Amniotic epithelial cell (primary cell): ENCODE measurements at regions not wholly inside any gene's neighbourhood (a gene's known extent, or its start where the extent isn't known, plus 50 kb on each side); places are given as distances from the start of the nearest gene placed in this dataset.

ENCODE experiments used
- DNase-seq: peaks from one replicate; pipeline ENCODE4 v3.0.0-alpha.2; 2010; ENCODE audit warnings: low read depth

DNA sequence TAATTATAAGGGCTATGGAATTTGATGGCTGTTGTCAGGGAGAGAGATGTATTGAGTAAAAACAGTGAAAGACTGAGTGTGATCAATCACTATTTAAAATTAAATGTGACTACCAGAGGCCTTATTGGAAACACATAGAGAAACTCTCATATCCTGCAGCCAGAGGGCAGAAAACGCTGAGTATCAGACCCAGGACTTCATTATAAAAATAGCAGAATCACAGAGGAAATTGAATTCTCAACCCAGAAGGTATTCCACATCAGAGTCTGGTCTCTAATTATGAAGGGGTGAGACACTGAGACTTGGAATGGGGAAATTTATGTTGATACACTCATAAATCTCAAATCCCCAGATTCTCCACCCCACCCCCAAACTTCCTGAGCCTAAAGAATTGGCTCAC, 69.5 kb upstream of the IL6 start:
- no peak for DNase-seq

DNA sequence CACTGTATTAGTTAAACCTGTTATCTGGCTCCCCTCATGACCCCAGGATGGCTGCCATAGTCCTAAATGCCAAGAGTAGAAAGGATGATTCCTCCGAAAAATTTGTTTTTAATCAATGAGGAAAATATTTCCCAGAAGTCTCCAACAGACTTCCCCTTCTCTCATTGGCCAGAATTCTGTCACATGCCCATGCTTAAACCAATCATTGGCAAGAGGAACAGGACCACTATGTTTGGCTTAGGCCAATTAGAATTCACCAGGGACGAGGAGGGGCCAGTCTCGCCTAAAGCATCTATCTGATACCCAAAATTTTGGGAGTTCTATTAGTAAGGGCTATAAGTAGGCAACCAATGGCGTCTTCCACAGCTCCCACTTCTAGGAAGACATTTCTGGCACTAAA, 71.2 kb upstream of the IL6 start:
- DNase-seq, result no peak

DNA sequence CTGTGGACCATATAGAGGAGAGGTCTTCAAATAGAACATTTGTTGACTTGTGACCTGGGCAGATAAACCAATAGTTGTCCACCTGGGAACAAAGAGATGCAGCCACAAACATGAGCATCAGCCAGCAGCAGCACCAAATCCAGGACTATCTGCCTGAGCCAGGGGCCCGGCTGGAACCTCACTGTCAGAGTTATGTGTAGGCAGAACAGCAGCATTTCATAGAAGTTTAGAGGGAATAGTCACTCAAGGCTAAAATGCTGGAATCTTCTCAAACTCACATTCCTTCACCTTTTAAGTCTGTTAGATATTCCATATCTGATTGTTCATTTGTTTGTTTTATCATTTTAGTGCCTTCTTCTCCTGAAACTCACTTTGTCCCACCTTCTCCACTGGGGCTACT, 72.2 kb upstream of the IL6 start:
- DNase-seq, result no peak

DNA sequence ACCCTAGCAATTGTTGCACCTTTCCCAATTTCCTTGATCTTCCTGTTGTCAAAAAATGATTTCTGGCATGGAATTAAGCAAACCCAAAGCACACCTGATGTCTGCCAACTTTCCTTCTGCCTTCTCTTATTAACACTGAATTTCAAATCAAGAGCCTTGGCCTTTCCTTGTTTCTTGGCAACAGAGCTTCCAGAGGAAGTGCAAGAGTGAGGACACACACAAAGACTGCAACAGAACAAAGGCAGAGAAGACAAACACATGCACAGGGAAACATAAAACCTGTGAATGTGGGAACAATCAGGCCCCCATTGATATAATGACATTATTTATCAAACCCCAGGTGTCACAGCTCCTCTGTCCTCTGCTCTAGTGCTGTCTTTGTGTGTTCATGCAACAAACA, 73.0 kb upstream of the IL6 start:
- no peak for DNase-seq

DNA sequence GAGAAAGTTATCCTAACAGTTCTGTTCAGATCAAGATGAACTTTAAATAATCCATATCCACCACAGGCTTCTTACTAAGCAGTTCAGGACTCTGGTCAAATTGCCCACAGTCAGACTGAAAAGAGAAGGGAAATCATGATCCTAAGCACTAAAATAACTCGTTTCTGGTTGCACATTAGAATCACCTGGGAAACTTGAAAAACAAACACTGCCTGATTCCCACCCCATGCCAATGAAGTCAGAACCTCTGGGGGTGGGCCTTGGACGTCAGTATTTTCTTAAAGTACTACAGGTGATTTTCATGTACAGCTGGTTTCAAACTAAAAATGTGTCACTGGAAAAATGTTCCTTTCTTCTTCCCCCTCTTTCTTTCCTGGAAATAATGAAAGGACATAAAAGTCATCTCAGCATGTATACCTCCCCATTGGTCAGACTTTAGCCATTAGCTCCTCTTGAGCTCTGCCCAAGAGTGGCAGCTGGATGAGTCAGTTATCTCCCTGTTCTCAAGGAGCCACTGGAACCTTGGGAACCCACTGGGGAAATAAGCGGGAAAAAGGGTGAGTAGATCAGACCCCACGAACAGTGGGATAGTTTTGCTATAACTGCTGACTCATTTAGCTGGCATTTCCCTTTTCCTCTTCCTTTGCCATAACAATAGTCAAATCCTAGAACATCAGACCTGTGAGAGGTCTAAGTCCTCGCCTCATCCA, 75.3 kb upstream of the IL6 start:
- DNase-seq, result peak; percentile 35

DNA sequence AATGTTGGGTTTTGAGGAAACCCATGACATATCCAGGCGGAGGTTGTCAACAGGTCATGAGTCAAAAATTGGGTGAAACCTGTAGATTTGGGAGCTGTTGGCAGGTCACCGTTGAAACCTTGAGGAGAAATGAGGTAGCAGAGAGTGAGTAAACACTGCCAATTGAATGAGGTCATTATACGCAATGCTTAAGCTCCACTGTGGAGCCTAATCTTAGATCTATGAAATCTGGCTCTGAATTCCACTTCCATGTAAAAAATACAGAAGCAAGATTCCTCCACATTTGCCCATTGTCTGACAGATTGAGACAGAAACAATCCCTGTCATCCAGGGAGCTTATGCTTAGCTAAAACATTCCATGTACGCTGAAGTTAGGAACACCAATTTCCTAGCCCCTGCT, 76.0 kb upstream of the IL6 start:
- no peak for DNase-seq

DNA sequence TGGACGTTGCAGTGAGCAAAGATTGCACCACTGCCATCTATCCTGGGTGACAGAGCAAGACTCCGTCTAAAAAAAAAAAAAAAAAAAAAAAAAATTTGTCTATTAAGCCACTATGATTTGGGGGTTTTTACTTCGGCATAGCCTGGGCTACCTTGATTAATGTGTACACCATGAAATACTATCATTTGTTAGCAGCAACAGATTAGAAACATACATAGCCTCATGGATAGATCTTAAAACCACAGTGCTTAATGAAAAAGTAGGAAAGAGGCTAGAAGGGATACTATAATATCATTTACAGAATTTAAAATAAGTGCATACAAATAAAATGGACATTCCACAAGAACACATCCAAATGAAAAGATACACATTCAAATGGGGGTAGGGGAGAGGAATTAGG, 77.3 kb upstream of the IL6 start:
- DNase-seq, result no peak

DNA sequence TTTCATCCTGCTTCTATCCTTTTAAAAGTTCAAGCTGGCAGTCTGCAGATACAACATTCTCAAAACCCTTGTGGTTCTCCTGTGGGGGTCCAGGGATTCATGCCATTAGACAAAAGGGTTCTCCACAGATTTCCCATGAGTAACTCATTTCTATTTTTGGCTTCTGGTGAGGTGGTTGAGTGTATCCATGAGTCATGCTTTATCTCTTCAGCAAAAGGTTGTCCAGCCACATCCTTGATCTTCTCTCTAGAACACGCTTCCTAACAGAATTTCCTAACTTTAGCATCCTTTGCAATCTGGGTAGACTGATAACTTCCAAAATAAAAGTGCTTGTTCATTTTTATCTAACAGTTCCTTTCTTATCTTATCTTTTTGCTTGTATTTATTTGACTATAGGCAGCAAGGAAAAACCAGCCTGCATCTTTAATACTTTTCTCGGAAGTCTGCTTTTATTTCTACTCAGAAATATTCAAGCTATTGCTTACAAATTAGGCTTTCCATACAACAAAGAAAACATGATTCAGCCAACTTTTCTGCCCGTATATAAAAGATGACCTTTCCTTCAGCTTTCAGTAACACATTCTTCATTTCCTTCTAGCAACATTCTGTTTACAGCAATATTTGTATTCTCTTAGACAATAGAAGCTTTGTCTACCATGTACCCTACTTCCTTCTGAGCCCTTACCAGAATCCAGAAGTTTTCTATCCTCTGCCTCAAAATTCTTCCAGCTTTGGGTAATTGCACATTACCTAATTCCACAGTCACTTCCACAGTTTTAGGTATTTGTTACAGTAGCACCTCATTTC, 79.3 kb upstream of the IL6 start:
- DNase-seq, result peak; percentile 96

DNA sequence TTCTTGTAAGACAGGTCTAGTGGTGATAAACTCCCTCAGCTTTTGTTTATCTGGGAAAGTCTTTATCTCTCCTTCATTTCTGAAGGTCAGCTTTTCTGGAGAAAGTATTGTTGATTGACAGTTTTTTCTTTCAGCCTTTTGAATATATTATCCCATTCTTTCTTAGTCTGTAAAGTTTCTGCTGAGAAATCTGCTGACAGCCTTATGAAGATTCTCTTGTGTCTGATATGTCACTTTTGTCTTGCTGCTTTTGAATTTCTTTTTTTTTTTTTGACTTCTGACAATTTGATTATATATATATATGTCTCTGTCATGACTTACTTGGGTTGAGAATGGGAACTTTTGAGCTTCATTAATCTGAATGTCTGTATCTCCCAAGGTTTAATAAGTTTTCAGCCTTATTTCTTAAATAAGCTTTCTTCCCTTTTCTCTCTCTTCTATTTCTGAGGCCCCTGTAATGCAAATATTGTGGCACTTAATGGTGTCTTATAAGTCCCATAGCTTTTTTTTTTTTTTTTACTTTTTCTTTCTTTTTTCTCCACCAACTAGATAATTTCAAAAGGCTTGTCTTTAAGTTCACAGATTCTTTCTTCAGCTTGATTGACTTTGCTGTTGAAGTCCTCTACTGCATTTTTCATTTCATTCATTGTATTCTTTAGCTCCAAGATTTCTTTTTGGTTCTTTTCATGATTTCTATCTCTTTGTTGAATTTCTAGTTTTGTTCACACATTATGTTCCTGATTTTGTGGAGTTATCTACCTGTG, 81.4 kb upstream of the IL6 start:
- no peak for DNase-seq

DNA sequence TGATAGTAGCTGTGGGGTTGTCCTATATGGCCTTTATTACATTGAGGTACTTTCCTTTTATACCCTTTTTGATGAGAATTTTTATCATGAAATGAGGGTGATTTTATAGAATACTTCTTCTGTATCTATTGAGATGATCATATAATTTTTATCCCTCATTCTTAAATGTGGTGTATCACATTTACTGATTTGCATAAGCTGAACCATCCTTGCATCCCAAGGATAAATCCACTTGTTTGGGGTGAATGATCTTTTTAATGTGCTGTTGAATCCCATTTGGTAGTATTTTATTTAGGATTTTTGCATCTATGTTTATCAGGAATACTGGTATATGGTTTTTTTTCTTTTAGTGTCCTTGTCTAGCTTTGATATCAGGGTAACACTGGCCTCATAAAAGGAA, 84.5 kb upstream of the IL6 start:
- no peak for DNase-seq

DNA sequence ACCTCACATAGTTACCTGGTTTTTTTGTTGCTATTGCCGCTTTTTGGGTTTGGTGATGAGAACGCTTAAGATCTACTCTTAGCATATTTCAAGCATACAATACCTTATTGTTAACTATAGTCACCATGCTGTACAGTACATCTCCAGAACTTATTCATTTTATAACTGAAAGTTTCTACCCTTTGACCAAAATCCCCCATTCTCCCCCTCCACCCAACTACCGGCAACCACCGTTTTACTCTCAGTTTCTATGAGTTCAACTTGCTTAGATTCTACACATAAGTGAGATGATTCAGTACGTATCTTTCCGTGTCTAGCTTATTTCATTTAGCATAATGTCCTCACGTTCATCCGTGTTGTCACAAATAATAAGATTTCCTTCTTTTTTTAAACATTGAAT, 86.7 kb upstream of the IL6 start:
- DNase-seq, result no peak

DNA sequence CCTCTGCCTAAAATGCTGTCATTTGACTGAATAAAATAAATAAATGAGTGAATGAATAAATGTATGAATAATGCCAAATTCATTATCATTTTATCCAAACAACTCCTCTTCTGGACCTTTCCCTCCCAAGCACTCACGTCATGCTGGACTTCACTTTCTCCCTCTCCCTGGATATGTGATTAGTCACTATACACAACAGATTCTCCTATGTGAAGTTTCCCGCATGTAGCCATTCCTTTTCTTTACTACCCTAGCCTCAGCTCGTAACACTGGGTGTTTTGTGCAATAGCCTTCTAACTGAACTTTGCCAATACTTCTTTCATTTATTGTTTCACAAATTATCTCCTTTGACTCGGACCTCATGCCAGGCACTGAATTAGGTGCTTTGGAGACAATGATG, 87.6 kb upstream of the IL6 start:
- DNase-seq, result peak; percentile 27

DNA sequence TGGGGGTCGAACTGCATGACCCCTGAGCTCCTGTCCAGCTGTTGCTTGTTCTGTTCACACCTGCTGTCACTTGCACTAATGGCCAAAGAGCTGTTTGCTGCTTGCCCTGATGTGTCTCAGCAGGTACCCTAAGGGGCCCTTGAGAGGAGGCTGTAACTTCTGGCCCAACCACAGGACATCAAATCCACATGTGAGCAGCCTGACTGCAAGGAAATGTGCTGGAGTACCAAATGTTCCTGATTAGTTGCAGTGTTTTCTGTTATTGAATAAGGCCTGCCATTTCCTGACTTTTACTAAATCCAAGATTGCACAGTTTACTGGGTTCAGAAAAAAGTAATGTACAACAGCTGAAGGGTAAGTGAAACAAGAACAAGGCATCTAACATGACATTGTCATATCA, 91.7 kb upstream of the IL6 start:
- no peak for DNase-seq

DNA sequence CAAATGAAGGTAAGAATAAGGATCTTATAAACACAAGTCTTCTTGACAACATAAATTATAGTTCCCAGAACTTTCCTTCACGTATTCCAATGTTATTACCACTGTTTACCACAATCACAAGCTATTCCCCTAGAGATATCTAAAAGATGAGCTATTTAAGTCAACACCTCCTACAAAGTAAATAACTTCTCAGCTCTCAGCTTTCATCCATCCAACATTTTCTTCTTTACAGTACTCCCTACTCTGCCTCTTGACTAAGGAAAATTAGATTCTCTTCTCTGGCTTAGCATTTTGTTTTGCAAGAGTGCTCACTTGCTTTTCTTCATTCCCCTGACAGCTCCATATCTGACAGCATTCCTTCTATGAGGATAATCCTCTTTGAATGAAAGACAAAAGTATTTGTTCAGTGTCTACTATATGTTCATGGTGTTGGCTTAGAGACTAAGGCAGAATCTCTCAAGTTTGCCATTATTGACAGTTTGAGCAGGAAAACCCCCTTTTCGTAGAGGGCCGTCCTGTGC, 93.0 kb upstream of the IL6 start:
- DNase-seq, result peak; percentile 22

DNA sequence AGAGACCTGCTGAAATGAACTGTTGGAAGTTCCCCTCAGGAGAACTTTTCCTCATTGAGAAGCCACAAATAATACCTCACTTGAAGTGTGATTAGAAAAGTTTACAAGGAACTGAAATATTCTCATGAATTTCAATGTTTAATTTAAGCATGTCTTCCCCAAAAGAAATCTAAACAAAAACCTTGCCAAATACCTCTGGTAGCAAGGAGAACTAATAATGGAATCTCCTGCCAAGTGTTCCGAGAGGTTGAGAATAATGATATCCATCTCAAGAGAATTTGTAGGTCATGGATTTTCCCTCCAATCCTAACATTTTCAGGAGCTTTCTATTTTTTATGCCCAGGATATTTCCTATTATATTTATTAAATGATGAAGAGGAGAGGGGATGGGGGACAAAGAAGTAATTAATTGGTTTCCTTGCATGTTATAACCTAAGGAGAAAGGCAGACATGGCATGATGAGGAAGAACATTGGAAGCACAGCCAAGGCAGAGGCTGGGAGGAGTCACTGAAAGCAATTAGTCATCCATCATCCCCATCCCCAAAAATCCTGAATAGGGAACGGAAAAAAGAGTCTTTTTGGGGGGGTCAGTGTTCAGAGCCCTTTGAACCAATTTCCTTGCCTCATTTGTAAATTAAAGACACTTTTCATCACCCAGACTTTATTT, 93.6 kb upstream of the IL6 start:
- DNase-seq, result no peak

DNA sequence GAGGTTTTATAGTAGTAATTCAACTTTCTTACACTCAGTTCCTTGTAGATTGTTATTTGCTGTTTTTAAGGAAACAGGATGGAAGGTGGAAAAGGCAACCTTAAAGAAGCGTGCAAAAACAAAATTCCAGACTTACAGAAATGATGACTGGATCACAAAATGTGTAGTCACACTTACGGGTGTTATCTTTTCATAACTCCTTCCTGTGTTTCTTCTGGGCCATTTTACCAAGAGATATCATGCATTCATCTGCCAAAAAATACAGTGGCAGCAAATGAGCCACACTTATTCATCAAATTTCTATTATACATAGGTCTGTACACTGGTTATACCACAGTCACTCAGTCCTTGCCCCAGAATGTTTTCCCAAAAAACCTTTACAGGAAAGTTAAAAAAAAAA, 94.3 kb upstream of the IL6 start:
- DNase-seq, result no peak

DNA sequence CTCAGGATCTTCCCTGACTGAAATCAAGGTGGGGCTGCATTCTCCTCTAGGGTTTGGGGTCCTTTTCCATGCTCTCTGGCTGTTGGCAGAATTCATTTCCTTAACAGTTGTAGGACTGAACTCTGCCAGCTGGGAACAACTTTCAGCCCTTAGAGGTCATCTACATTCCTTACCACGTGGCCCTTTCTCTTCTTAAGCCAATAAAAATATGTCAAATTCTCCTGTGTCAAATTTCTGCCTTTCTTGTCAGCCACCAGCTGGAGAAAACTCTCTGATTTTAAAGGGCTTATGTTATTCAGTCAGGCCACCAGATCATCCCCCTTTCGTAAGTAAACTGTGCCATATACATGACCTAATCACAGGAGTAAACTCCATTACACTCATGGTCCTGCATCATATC, 95.3 kb upstream of the IL6 start:
- no peak for DNase-seq

DNA sequence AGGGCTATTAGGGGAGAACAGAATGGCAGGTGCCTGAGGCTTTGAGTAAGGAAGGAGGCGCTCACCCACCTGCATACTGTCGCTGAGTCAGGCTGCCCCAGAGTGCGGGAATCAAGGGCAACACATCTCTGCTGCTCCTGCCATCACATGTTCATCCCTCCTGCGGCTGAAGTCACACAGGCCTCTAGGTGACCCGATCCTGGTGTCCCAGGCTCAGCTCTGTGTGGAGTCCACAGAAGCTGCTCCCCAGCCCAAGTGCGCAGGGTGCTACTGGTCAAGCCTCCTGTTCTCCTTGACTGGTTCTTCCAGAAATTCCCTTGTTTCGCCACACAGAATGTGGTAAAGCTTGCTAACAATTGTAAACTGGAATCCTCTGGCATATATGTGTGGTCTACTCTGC, 96.9 kb upstream of the IL6 start:
- no peak for DNase-seq

DNA sequence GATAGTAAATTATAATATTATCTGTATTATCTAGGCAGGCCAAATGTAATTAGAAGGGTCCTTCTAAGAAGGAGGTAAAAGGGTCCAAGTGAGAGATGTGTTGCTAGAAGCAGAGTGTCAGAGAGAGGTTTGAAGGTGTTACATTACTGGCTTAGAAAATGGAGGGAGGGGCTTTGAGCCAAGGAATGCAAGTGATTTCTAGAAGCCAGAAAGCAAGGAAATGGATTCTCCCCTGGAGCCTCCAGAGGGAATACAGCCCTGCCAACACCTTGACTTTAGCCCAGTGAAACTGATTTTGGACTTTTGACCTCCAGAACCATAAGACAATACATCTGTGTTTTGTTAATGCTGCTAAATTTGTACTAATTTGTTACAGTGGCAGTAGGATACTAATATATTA, 97.9 kb upstream of the IL6 start:
- DNase-seq, result no peak

DNA sequence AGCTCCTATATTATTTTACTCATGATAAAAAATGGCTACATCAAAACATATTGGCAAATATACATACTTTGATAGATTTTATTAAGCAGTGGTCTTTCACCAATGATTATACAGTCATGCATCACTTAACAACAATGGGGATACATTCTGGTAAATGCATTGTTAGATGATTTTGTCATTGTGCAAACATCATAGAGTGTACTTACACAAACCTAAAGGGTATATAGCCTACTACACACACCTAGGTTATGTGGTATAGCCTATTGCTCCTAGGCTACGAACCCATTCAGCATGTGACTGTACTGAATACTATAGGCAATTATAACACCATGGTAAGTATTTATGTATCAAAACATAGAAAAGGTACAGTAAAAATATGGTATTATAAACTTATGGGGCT, 98.9 kb upstream of the IL6 start:
- no peak for DNase-seq

DNA sequence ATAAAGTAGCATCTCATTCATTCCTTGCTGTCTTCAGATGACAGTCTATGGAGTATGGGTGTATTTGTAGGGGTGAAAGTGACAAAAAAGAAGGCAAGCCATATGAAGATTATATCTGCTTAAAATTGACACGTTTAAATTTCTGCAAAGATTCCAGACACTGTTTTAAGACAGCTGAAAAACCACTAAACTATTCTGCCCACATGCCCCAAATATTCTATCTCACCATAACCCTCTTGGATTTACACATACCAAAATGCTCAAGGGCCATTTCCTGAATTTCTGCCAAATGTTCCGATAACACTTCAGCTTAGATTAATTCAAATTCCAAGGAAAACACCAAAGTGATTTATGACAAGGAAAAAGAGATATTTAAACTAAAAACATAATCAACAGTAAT, 99.9 kb upstream of the IL6 start:
- DNase-seq, result peak; percentile 78

DNA sequence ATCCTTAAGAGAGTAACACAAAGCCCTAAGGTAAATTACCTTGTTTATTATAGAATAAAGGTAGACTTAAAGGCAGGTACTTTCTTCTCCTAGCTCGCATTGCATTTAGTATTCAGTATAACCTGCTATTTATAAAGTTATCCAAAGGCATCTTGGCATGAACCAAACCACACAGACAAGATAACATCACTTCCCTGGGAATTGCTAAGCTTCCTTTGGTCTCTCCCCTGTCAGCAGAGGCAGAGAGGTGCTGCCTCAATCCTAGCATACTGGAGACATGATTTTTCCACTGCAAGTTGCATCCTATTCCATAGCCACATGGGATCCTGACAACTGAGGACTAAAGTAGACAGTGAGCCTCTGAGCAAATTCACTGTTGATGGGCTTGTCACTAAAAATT, 101.7 kb upstream of the IL6 start:
- DNase-seq, result peak; percentile 12
